ENCODE measurements at regions not wholly inside any gene's neighbourhood (a gene's known extent, or its start where the extent isn't known, plus 50 kb on each side); places are given as distances from the start of the nearest gene placed in this dataset.

- TF ChIP-seq CTCF (IDR thresholded peaks at IDR 0.05) (no peak), POLR2AphosphoS5 (IDR thresholded peaks at IDR 0.05) (no peak), POLR2A (IDR thresholded peaks at IDR 0.05) (no peak)
Observed at GRCh38 chr17:27091043-27091497, 202.8 kb upstream of the WSB1 start.

Data from breast epithelium (tissue), 3 donors.